PC-3 (cell line): ENCODE measurements at regions not wholly inside any gene's neighbourhood (a gene's known extent, or its start where the extent isn't known, plus 50 kb on each side); places are given as distances from the start of the nearest gene placed in this dataset.

Experiments used
- ATAC-seq: fragments of 200-7000 bp; cut with Tn5 transposase; 2 replicates; pipeline ENCODE4 v1.9.1; 2020; ENCODE audit warnings: mild to moderate bottlenecking, moderate library complexity
- BruUV-seq: library from RNA; stranded (reverse); fragments of 400-500 nt; replicated peaks from 2 replicates; lab custom pipeline; 2021; lab: Mats Ljungman, UMichigan
- CTCF ChIA-PET: fragments of 300-600 bp; sonication (Branson Sonifier 250); formaldehyde crosslinking; loops from one replicate; lab custom pipeline; 2022; ENCODE audit warnings: antibody characterized with exemption; lab: Charles Lee
- POLR2A ChIA-PET: fragments of 300-600 bp; sonication (Branson Sonifier 250); formaldehyde crosslinking; loops from one replicate; lab custom pipeline; 2022; ENCODE audit warnings: antibody characterized with exemption; ENCODE audit not compliant: unreplicated experiment; lab: Charles Lee
- DNase-seq: peaks from one replicate; pipeline ENCODE4 v3.0.0-alpha.2; 2015
- H2AFZ ChIP-seq: fragments of 300-600 bp; sonication (generic); 2 replicates; pipeline ENCODE4 v1.6.0; 2016; ENCODE audit warnings: antibody characterized with exemption, low read length
- H3F3A ChIP-seq: fragments of 300-600 bp; sonication (generic); one replicate; pipeline ENCODE4 v1.6.0; 2017; ENCODE audit warnings: antibody characterized with exemption, low read length, control low read depth, mild to moderate bottlenecking; ENCODE audit not compliant: unreplicated experiment
- H3K27ac ChIP-seq: fragments of 300-600 bp; sonication (generic); 2 replicates; pipeline ENCODE4 v1.5.1; 2016; ENCODE audit warnings: mild to moderate bottlenecking, low read length
- H3K27me3 ChIP-seq: fragments of 300-600 bp; sonication (generic); 2 replicates; pipeline ENCODE4 v1.6.1; 2016; ENCODE audit warnings: low read length, mixed read lengths
- H3K36me3 ChIP-seq: fragments of 300-600 bp; sonication (generic); 2 replicates; pipeline ENCODE4 v1.6.1; 2016; ENCODE audit warnings: low read depth, mixed run types, low read length, mixed read lengths
- H3K4me1 ChIP-seq: fragments of 300-600 bp; sonication (generic); 2 replicates; pipeline ENCODE4 v1.5.1; 2016; ENCODE audit warnings: low read length; ENCODE audit not compliant: insufficient read depth
- H3K4me2 ChIP-seq: fragments of 300-600 bp; sonication (generic); 2 replicates; pipeline ENCODE4 v1.6.0; 2016; ENCODE audit warnings: low read length
- H3K4me3 ChIP-seq: fragments of 300-600 bp; sonication (generic); 2 replicates; pipeline ENCODE4 v1.5.1; 2016; ENCODE audit warnings: mild to moderate bottlenecking, low read length, mixed read lengths
- H3K79me2 ChIP-seq: fragments of 300-600 bp; sonication (generic); 2 replicates; pipeline ENCODE4 v1.6.1; 2017; ENCODE audit warnings: low read length, mixed read lengths
- H3K9ac ChIP-seq: fragments of 300-600 bp; sonication (generic); 2 replicates; pipeline ENCODE4 v1.6.0; 2016; ENCODE audit warnings: mild to moderate bottlenecking, low read length
- H3K9me2 ChIP-seq: fragments of 300-600 bp; sonication (generic); replicated peaks from 2 replicates; pipeline ENCODE4 v1.6.1; 2016; ENCODE audit warnings: mixed run types, low read length, mixed read lengths
- H3K9me3 ChIP-seq: fragments of 300-600 bp; sonication (generic); 2 replicates; pipeline ENCODE4 v1.6.1; 2016; ENCODE audit warnings: low read length, mixed read lengths
- H4K20me1 ChIP-seq: fragments of 300-600 bp; sonication (generic); 2 replicates; pipeline ENCODE4 v1.6.1; 2016; ENCODE audit warnings: low read length, mixed read lengths
- EZH2 ChIP-seq: fragments of 300-600 bp; sonication (generic); IDR thresholded peaks from one replicate; pipeline ENCODE4 v1.6.1; 2017; ENCODE audit warnings: antibody characterized with exemption, mild to moderate bottlenecking, low read length; ENCODE audit not compliant: unreplicated experiment
- EZH2phosphoT487 ChIP-seq: fragments of 300-600 bp; sonication (generic); IDR thresholded peaks from 2 replicates; pipeline ENCODE4 v1.6.1; 2018; ENCODE audit warnings: mild to moderate bottlenecking, antibody characterized with exemption, low read length, borderline replicate concordance
- intact Hi-C: fragments of 100-400 bp; cut with micrococcal nuclease; formaldehyde crosslinking; loops from 2 replicates; pipeline ENCODE4 v1.9.0; 2023
- TF ChIP-seq, protein P1 (sequence below): fragments of 300-600 bp; sonication (generic); conservative IDR thresholded peaks from 2 replicates; pipeline ENCODE4 v1.5.1; 2017; ENCODE audit warnings: antibody characterized with exemption, low read depth, mild to moderate bottlenecking, low read length

DNA sequence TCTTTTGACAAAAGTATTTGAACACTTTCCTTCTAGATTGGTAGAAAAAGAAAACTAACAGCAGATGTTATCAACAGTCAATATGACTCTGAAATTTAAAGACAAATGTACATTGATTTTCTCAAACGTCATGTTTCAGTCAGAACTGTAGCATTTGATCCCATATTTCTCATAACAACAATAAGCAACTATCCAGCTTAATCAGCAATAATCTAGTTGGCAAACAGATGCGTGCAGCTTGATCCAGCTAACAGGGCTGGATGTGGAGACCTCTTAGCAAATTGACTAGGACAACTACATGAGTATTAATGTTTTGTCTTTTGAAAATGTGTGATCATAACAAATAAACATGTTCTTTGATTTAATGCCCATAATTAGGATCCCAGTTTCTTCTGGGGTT is 94.0 kb upstream of the STT3B start:
- 0 out of 2 replicates have a peak, but pooled peaks cover 8% of the 10 kb centered on the region for H3K9me3 ChIP-seq
- H3K9ac ChIP-seq = no peak overlapping the region
- H3K36me3 ChIP-seq = peaks cover 4% of the 10 kb centered on the region; the same call in 1 of the 2 replicates
- ChIA-PET CTCF (no interaction called here), POLR2A (no interaction called here)
- TF ChIP-seq EZH2phosphoT487 (no peak), EZH2 (no peak)
- TF ChIP-seq, protein P1, sequence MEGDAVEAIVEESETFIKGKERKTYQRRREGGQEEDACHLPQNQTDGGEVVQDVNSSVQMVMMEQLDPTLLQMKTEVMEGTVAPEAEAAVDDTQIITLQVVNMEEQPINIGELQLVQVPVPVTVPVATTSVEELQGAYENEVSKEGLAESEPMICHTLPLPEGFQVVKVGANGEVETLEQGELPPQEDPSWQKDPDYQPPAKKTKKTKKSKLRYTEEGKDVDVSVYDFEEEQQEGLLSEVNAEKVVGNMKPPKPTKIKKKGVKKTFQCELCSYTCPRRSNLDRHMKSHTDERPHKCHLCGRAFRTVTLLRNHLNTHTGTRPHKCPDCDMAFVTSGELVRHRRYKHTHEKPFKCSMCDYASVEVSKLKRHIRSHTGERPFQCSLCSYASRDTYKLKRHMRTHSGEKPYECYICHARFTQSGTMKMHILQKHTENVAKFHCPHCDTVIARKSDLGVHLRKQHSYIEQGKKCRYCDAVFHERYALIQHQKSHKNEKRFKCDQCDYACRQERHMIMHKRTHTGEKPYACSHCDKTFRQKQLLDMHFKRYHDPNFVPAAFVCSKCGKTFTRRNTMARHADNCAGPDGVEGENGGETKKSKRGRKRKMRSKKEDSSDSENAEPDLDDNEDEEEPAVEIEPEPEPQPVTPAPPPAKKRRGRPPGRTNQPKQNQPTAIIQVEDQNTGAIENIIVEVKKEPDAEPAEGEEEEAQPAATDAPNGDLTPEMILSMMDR = no peak
- H3K4me2 ChIP-seq = no peak overlapping the region
- H3K9me2 ChIP-seq = no peaks in the 10 kb centered on the region
- no peak overlapping the region for H2AFZ ChIP-seq
- DNase-seq (no peak), ATAC-seq (no peak)
- no peak overlapping the region for H3K27ac ChIP-seq
- H3K79me2 ChIP-seq = no peaks in the 10 kb centered on the region
- H3F3A ChIP-seq = no peaks in the 10 kb centered on the region
- H3K4me3 ChIP-seq = no peak overlapping the region
- intact Hi-C loops = no loop called here
- BruUV-seq = no TSS peak
- H3K4me1 ChIP-seq = no peaks in the 10 kb centered on the region; the same call in 1 of the 2 replicates
- no peaks in the 10 kb centered on the region for H3K27me3 ChIP-seq
- H4K20me1 ChIP-seq = no peaks in the 10 kb centered on the region

DNA sequence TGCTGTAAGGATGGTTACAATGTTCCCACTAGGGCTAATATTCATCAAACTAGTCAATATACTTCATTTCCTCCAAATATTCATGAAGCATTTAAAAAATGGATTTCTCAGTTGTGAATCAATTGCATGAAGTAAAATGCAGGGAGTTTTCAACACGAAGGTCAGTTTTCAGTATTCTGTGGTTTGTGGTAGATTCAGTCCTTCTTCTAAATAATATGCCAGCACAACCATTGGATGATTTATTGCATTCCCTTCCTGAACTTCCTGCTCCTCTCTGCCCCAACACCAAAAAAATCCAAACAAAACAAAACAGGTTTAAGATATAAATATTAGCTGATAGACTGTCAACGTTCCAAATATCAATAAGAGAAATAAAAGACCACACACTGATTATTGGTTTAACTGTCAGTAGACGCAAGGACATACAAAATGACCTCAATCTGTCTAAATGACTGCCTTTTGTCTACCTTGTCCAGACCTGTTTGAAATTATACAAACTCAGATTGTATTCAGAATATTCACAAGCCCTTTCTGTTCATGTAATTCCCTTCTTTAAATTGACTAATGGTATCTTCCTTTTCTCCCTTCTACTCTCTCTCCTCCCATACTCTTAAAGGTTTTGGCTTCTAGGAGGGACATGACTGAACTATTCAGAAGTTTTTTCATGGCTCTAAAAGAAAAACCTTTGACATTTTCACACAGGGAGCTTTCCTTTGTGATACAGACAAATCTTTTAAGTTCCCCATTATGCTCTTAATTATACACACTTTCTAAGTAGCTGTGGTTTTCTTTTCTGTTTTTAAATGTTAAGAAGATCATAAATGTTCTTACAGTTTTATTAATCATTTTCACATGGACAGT is 92.6 kb upstream of the STT3B start:
- Histone ChIP-seq H3K79me2 (no peaks in the 10 kb centered on the region), H3K36me3 (peaks cover 4% of the 10 kb centered on the region; the same call in 1 of the 2 replicates), H3K4me1 (peaks cover 13% of the 10 kb centered on the region), H3F3A (no peaks in the 10 kb centered on the region), H3K27ac (no peak overlapping the region), H3K9me3 (0 out of 2 replicates have a peak, but pooled peaks cover 8% of the 10 kb centered on the region), H2AFZ (no peak overlapping the region), H3K4me2 (no peak overlapping the region), H3K4me3 (no peak overlapping the region), H4K20me1 (no peaks in the 10 kb centered on the region), H3K9me2 (no peaks in the 10 kb centered on the region), H3K27me3 (no peaks in the 10 kb centered on the region), H3K9ac (no peak overlapping the region)
- TF ChIP-seq EZH2 (no peak), EZH2phosphoT487 (no peak)
- TF ChIP-seq, protein P1 = no peak
- DNase-seq (no peak), ATAC-seq (no peak)
- BruUV-seq = no TSS peak
- CTCF ChIA-PET = no interaction called here
- POLR2A ChIA-PET = no interaction called here
- intact Hi-C loops = loop anchor here (10.0 kb wide), 1 partner anchor 275 kb away; no protein-coding TSS in a partner anchor

DNA sequence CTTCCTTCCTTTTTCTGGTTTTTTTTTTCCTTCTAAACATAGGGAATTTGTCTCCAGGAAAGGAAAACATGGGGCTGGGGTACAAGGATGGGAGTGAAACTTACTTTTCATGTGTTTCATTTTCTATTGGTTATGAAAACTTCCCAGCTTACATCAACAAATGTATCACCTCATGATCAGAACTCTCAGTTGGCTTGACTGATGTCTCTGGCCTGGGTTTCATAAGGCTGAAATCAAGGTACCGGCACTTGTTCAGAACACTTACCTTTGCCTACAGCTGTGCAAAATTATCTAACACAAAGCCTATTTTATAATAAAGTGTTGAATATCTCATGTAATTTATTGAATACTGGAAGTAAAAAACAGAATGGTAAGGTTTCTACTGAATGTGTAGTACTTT is 91.8 kb upstream of the STT3B start:
- DNase-seq (no peak), ATAC-seq (no peak)
- CTCF ChIA-PET = no interaction called here
- Histone ChIP-seq H3K9me2 (no peaks in the 10 kb centered on the region), H3K9me3 (0 out of 2 replicates have a peak, but pooled peaks cover 8% of the 10 kb centered on the region), H3K4me2 (no peak overlapping the region), H3K36me3 (peaks cover 4% of the 10 kb centered on the region; the same call in 1 of the 2 replicates), H3F3A (no peaks in the 10 kb centered on the region), H2AFZ (no peak overlapping the region), H4K20me1 (no peaks in the 10 kb centered on the region), H3K9ac (no peak overlapping the region), H3K27ac (no peak overlapping the region), H3K4me1 (peaks cover 21% of the 10 kb centered on the region), H3K27me3 (no peaks in the 10 kb centered on the region), H3K4me3 (no peak overlapping the region), H3K79me2 (no peaks in the 10 kb centered on the region)
- POLR2A ChIA-PET = no interaction called here
- BruUV-seq = no TSS peak
- intact Hi-C loops = loop anchor here (10.0 kb wide), 1 partner anchor 276 kb away; no protein-coding TSS in a partner anchor
- TF ChIP-seq, protein P1 = no peak
- TF ChIP-seq EZH2 = no peak
- no peak for TF ChIP-seq EZH2phosphoT487
